SK-N-MC (cell line): ENCODE measurements at regions not wholly inside any gene's neighbourhood (a gene's known extent, or its start where the extent isn't known, plus 50 kb on each side); places are given as distances from the start of the nearest gene placed in this dataset.
A peak's percentile ranks its signal among the peaks of the same experiment; 100 is the strongest.

ENCODE experiments used
- DNase-seq: peaks from one replicate; pipeline ENCODE4 v3.0.0-alpha.2; 2011; ENCODE audit warnings: low read depth, low spot score
- H3K27ac ChIP-seq: fragments of 200-600 bp; sonication (generic); 2 replicates; pipeline ENCODE4 v1.5.1; 2016; ENCODE audit warnings: mixed run types
- H3K36me3 ChIP-seq: fragments of 200-600 bp; sonication (generic); 2 replicates; pipeline ENCODE4 v1.6.1; 2017; ENCODE audit warnings: antibody characterized with exemption, low read length, mixed read lengths; ENCODE audit not compliant: insufficient read depth
- H3K4me3 ChIP-seq: fragments of 200-600 bp; sonication (generic); 2 replicates; pipeline ENCODE4 v1.5.1; 2016
- H3K9ac ChIP-seq: fragments of 200-600 bp; sonication (generic); 2 replicates; pipeline ENCODE4 v1.8.0; 2017; ENCODE audit warnings: mixed run types, mixed read lengths; ENCODE audit not compliant: insufficient read length
- H3K9me3 ChIP-seq: fragments of 200-600 bp; sonication (generic); 2 replicates; pipeline ENCODE4 v1.6.1; 2017; ENCODE audit warnings: low read depth, mild to moderate bottlenecking, antibody characterized with exemption, low read length, moderate library complexity, mixed read lengths
- EZH2 ChIP-seq: fragments of 200-600 bp; sonication (generic); IDR thresholded peaks from one replicate; pipeline ENCODE4 v1.6.1; 2017; ENCODE audit warnings: antibody characterized with exemption
- FOXP2 ChIP-seq: optimal IDR thresholded peaks from 2 replicates; pipeline ENCODE3; 2011; ENCODE audit warnings: mild to moderate bottlenecking, moderate library complexity; ENCODE audit not compliant: insufficient read depth; ENCODE audit errors: extremely low read length, control extremely low read depth
- POLR2AphosphoS5 ChIP-seq: IDR thresholded peaks from 2 replicates; pipeline ENCODE4 v1.6.1; 2012; ENCODE audit warnings: mild to moderate bottlenecking, low read depth, low read length, borderline replicate concordance

DNA sequence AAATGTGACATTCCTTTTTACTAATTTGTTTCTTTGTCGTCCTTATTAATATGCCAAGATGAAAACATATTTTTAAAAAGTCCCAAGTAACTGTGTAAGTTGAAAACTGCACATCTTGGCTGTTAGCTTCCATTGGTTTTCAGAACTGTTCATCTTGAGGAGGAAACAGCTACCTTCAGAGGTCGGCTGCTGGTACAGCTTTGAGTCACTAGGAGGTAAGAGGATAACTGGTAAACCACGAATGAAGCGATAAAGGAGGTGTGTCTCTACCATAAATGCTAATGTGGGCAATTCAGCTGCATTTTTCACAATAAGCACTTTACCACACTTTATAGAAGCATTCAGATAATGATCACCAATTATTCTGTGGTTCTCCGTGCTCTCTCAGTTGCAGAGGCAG lies 137.5 kb upstream of the KRAS start:
- TF ChIP-seq POLR2AphosphoS5 (no peak), EZH2 (no peak), FOXP2 (no peak)
- no peaks in the 10 kb centered on the region for H3K36me3 ChIP-seq
- DNase-seq = no peak
- 0 out of 2 replicates have a peak overlapping the region, but pooled peaks have one; percentile 39 for H3K27ac ChIP-seq
- peak overlapping the region; percentile 9 for H3K9ac ChIP-seq
- no peaks in the 10 kb centered on the region for H3K9me3 ChIP-seq
- H3K4me3 ChIP-seq = no peak overlapping the region

DNA sequence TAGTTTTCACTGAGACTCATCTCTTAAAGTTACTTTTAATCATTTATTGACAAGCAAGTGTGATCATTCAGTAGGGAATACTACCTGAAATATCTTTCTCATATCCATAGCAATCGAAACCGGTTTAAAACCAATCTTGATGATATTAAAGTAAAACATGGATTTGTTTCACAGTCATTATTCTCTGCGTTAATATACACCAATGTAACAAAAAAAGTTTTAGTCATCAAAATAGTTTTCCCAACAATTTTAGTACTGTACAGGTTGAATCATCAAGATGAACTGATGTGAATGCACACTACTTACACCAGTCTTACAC lies 137.0 kb upstream of the KRAS start:
- no peaks in the 10 kb centered on the region for H3K36me3 ChIP-seq
- DNase-seq = no peak
- TF ChIP-seq EZH2 (no peak), POLR2AphosphoS5 (no peak), FOXP2 (no peak)
- no peaks in the 10 kb centered on the region for H3K9me3 ChIP-seq
- no peak overlapping the region for H3K27ac ChIP-seq
- no peak overlapping the region for H3K4me3 ChIP-seq
- H3K9ac ChIP-seq = no peak overlapping the region

DNA sequence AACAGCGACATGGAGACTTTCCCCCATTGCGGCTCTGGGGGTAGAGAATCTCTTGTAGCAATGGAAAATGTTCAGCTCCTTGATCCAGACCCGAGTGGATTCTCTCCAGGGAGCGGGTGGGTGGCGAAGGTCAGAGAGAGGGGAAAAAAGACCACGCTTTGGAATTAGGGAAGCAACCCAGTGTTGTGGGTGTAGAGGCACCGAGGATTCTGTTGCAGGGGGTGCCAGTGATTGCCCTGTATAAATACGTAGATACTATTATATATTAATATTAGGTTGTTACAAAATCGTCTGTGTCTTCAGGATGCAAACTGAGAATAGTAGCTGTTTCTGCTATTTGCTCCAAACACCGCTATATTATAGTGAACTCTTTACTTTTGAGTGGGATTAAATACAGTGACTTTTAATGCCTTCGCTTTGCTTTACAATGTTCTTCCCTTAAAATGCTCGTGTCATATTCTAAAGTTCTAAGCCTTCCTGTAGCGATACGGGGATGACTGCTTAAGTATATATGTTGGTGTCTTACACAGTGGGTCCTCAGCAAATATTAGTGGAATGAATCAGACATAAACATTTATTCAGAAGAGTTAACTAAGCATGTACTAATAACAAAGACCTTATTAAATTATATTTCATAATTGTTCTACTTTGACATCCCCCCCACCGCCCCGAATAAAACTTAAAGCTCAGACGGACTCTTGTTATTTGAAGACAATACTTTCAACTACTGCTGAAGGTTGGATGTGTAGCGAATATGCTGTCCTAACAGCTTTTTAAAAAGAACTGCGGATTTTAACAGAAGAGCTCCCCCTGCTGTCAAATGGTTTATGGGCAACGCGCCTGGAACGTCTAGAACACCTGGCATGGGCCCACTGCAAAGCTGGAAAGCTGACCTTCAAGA lies 136.4 kb upstream of the KRAS start:
- no peaks in the 10 kb centered on the region for H3K9me3 ChIP-seq
- H3K9ac ChIP-seq = peak overlapping the region; percentile 98
- peak overlapping the region; percentile 97 for H3K4me3 ChIP-seq
- H3K36me3 ChIP-seq = no peaks in the 10 kb centered on the region
- peak; percentile 86 for DNase-seq
- H3K27ac ChIP-seq = peak overlapping the region; percentile 95
- TF ChIP-seq POLR2AphosphoS5 (no peak), FOXP2 (no peak), EZH2 (no peak)

DNA sequence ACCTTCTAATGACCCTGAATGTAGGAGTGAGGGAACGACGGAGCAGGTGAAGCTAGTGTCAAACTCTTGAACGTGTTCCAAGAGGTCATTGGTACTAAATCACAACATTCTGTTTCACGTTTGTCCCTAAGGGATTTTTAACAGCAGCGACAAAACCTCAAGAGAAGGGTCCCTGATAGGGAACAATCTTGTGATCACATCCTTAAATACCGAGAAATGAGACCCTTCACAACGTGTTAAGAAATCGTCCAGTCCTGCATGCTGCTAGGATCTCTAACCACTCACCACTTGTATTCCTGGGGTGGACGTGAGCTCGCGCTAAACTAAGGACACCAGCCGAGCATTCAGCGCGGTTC lies 134.1 kb upstream of the KRAS start:
- DNase-seq = no peak
- Histone ChIP-seq H3K4me3 (peak overlapping the region; percentile 97), H3K9me3 (no peaks in the 10 kb centered on the region), H3K36me3 (no peaks in the 10 kb centered on the region), H3K9ac (peak overlapping the region; percentile 94), H3K27ac (peak overlapping the region; percentile 98)
- no peak for TF ChIP-seq POLR2AphosphoS5
- no peak for TF ChIP-seq FOXP2
- TF ChIP-seq EZH2 = no peak

DNA sequence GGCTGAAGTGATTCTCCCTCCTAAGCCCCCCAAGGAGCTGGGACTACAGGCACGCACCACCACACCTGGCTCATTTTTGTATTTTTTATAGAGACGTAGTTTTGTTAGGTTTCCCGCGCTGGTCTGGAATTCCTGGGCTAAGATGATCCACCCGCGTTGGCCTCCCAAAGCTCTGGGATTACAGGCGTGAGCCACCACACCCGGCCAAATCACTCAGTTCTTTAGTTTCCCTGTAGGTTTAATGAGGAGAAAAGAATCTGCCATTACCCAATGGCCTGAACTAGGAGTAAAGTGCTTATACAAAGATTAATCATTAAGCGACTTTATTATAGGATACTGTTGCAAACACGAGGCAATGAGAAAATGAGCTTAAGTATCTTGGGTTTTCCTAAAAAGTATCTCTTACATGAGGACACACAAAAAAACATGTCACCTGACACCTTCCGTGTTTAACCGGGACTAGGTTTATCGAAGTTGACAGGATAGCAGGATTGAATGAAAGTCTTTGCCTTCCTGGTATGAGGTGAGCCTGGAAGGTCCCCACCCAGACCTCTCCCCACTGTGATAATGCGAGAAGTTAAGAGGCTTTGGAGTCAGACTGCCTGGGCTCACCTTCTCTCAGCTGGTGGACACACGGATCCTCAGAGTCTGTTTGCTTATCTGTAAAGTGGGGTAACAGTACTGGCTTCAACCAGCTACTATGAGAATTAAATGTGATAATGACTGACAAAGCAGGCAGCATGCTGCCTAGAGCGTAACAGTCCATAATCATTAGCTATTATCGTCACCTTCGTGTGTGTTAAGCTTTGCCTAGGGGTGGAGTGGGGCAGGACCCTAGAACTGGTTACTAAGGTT lies 133.5 kb upstream of the KRAS start:
- H3K36me3 ChIP-seq = no peaks in the 10 kb centered on the region
- no peaks in the 10 kb centered on the region for H3K9me3 ChIP-seq
- H3K9ac ChIP-seq = peak overlapping the region; percentile 94
- DNase-seq = no peak
- peak overlapping the region; percentile 97; the same call in 1 of the 2 replicates for H3K4me3 ChIP-seq
- TF ChIP-seq EZH2 (no peak), POLR2AphosphoS5 (no peak), FOXP2 (no peak)
- H3K27ac ChIP-seq = 0 out of 2 replicates have a peak overlapping the region, but pooled peaks have one; percentile 98

DNA sequence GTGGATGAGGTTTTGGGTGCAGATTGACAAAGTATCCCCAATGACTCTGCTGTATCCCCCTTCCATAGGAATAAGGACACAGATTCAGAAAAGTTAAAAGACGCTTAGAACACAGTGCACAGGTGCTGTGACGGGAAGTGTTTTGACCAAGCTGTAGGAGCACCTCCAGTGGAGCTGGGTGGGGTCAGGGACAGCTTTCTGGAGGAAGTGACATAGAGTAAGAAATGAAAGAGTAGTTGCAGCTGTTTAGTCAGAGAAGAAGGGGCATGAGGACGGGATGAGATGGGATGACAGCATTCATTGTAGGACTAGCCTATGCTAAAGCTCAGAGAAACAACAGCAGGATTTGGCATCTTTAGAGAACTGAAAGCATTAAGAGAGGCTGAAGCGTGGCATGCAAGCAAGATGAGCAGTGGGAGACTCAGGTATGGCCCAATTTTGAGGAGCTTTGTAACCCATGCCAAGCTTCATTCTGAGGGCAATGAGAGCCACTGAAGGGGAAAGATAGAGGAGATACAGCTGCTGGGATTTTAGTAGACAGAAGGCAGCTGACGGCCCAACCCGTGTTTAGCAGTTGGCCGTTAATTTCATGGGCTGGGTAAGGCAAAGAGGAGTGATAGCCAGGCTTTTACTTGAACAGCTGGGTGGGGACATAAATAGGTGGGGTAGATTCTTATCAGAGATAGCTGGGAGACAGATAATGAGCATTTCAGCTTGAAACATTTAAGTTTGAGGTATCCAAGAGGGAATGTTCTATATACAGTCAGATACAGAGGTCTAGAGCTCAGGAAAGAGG lies 131.8 kb upstream of the KRAS start:
- no peaks in the 10 kb centered on the region for H3K9me3 ChIP-seq
- TF ChIP-seq POLR2AphosphoS5 (no peak), EZH2 (no peak), FOXP2 (no peak)
- no peak overlapping the region for H3K4me3 ChIP-seq
- no peak overlapping the region for H3K27ac ChIP-seq
- no peak for DNase-seq
- no peaks in the 10 kb centered on the region for H3K36me3 ChIP-seq
- no peak overlapping the region for H3K9ac ChIP-seq

DNA sequence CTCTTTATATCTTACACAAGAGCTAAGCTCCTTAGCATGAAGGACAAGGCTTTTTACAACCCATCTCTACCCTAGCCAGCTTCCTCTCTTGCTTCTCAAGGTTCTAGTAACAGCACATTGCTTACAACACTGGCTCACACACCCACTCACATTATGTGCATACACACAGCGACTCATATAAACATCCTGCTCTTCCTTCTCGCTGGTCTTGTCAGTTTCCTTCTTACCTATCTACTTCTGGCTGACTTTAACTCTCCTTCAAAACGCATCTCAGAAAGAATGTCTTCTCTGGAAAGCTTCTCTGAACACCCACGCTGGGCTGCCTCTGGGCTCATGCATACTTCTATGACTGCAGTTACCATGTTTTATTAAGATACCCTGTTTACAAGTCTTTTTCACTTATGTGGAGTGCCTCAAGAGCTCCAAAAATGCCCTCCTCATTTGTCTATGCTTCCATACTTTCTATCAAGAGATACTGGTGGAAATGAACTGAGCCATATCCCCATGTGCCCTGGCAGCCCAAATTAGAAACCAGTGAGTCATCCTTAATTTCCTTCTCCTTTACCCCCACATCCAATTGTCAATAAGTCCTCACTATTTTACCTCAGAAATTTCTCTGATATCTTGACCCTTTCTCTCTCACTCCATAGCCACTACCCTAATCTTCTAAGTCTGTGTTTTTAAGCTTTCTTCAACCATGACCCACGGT lies 126.9 kb upstream of the KRAS start:
- TF ChIP-seq FOXP2 (no peak), POLR2AphosphoS5 (no peak), EZH2 (no peak)
- DNase-seq = no peak
- no peak overlapping the region for H3K9ac ChIP-seq
- no peaks in the 10 kb centered on the region for H3K36me3 ChIP-seq
- H3K9me3 ChIP-seq = no peaks in the 10 kb centered on the region
- no peak overlapping the region for H3K4me3 ChIP-seq
- H3K27ac ChIP-seq = no peak overlapping the region
